PC-9 (cell line): ENCODE measurements at regions not wholly inside any gene's neighbourhood (a gene's known extent, or its start where the extent isn't known, plus 50 kb on each side); places are given as distances from the start of the nearest gene placed in this dataset.

Source experiments
- BruUV-seq: library from RNA; stranded (reverse); fragments of 400-500 nt; replicated peaks from 2 replicates; lab custom pipeline; 2021; lab: Mats Ljungman, UMichigan
- CTCF ChIA-PET: fragments of 300-600 bp; sonication (Branson Sonifier 250); formaldehyde crosslinking; loops from one replicate; lab custom pipeline; 2022; ENCODE audit warnings: antibody characterized with exemption; lab: Charles Lee
- POLR2A ChIA-PET: fragments of 300-600 bp; sonication (Branson Sonifier 250); formaldehyde crosslinking; loops from one replicate; lab custom pipeline; 2022; ENCODE audit warnings: antibody characterized with exemption; ENCODE audit not compliant: unreplicated experiment; lab: Charles Lee
- DNase-seq, 2 experiments: peaks; one replicate each; pipeline versions ENCODE4 v3.0.0 to v3.0.0-alpha.2; 2015 to 2022; ENCODE audit warnings: mixed read lengths in 1 of 2
- H2AFZ ChIP-seq: fragments of 200-600 bp; sonication (generic); 2 replicates; pipeline ENCODE4 v1.8.1; 2017; ENCODE audit warnings: antibody characterized with exemption
- H3F3A ChIP-seq: fragments of 200-600 bp; sonication (generic); 2 replicates; pipeline ENCODE4 v1.8.1; 2017; ENCODE audit warnings: antibody characterized with exemption, mild to moderate bottlenecking, low read depth; ENCODE audit not compliant: insufficient read depth
- H3K27ac ChIP-seq: fragments of 200-600 bp; sonication (generic); 2 replicates; pipeline ENCODE4 v1.6.1; 2016; ENCODE audit warnings: mixed run types
- H3K27me3 ChIP-seq: fragments of 200-600 bp; sonication (generic); 2 replicates; pipeline ENCODE4 v1.6.1; 2016; ENCODE audit warnings: low read depth, mixed run types; ENCODE audit not compliant: insufficient read depth
- H3K36me3 ChIP-seq: fragments of 200-600 bp; sonication (generic); 2 replicates; pipeline ENCODE4 v1.6.1; 2016; ENCODE audit warnings: low read depth, mixed run types
- H3K4me1 ChIP-seq: fragments of 200-600 bp; sonication (generic); replicated peaks from 2 replicates; pipeline ENCODE4 v1.6.1; 2016; ENCODE audit warnings: mixed run types; ENCODE audit not compliant: insufficient read depth
- H3K4me2 ChIP-seq: fragments of 200-600 bp; sonication (generic); 2 replicates; pipeline ENCODE4 v1.6.1; 2017; ENCODE audit warnings: mixed run types
- H3K4me3 ChIP-seq: fragments of 200-600 bp; sonication (generic); 2 replicates; pipeline ENCODE4 v1.6.1; 2016; ENCODE audit warnings: mixed run types
- H3K79me2 ChIP-seq: fragments of 200-600 bp; sonication (generic); 2 replicates; pipeline ENCODE4 v1.6.1; 2017; ENCODE audit warnings: low read depth, mixed run types
- H3K9me2 ChIP-seq: fragments of 200-600 bp; sonication (generic); 2 replicates; pipeline ENCODE4 v1.8.1; 2017; ENCODE audit warnings: mild to moderate bottlenecking; ENCODE audit not compliant: insufficient read depth
- H3K9me3 ChIP-seq: fragments of 200-600 bp; sonication (generic); 2 replicates; pipeline ENCODE4 v1.8.1; 2016; ENCODE audit warnings: low read depth; ENCODE audit not compliant: insufficient read depth
- H4K20me1 ChIP-seq: fragments of 200-600 bp; sonication (generic); 2 replicates; pipeline ENCODE4 v1.8.1; 2017; ENCODE audit not compliant: insufficient read depth
- EZH2 ChIP-seq: fragments of 200-600 bp; sonication (generic); IDR thresholded peaks from 2 replicates; pipeline ENCODE4 v1.8.0; 2017; ENCODE audit warnings: antibody characterized with exemption, low read depth
- intact Hi-C: fragments of 100-400 bp; cut with micrococcal nuclease; formaldehyde crosslinking; loops from one replicate; pipeline ENCODE4 v1.10.0; 2022; ENCODE audit not compliant: unreplicated experiment
- TF ChIP-seq, protein P1 (sequence below): fragments of 200-600 bp; sonication (generic); conservative IDR thresholded peaks from 2 replicates; pipeline ENCODE4 v1.6.1; 2017; ENCODE audit warnings: mixed run types, antibody characterized with exemption, mild to moderate bottlenecking, moderate library complexity

GRCh38 chr4:188254211-188254610, 115.0 kb downstream of the TRIML1 start:
- Histone ChIP-seq H3K27ac (no peak overlapping the region), H3K9me2 (no peaks in the 10 kb centered on the region), H3K27me3 (peaks cover 3% of the 10 kb centered on the region), H3K36me3 (no peaks in the 10 kb centered on the region), H3K79me2 (no peaks in the 10 kb centered on the region), H3K4me2 (no peak overlapping the region), H3K4me1 (no peaks in the 10 kb centered on the region), H3K4me3 (no peak overlapping the region), H2AFZ (no peak overlapping the region), H4K20me1 (no peaks in the 10 kb centered on the region), H3K9me3 (no peaks in the 10 kb centered on the region), H3F3A (no peaks in the 10 kb centered on the region)
- TF ChIP-seq, protein P1, sequence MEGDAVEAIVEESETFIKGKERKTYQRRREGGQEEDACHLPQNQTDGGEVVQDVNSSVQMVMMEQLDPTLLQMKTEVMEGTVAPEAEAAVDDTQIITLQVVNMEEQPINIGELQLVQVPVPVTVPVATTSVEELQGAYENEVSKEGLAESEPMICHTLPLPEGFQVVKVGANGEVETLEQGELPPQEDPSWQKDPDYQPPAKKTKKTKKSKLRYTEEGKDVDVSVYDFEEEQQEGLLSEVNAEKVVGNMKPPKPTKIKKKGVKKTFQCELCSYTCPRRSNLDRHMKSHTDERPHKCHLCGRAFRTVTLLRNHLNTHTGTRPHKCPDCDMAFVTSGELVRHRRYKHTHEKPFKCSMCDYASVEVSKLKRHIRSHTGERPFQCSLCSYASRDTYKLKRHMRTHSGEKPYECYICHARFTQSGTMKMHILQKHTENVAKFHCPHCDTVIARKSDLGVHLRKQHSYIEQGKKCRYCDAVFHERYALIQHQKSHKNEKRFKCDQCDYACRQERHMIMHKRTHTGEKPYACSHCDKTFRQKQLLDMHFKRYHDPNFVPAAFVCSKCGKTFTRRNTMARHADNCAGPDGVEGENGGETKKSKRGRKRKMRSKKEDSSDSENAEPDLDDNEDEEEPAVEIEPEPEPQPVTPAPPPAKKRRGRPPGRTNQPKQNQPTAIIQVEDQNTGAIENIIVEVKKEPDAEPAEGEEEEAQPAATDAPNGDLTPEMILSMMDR, result no peak
- no peak for TF ChIP-seq EZH2
- POLR2A ChIA-PET, result no interaction called here
- intact Hi-C loops, result no loop called here
- CTCF ChIA-PET, result no interaction called here
- BruUV-seq, result no TSS peak
- no peak for DNase-seq

DNA sequence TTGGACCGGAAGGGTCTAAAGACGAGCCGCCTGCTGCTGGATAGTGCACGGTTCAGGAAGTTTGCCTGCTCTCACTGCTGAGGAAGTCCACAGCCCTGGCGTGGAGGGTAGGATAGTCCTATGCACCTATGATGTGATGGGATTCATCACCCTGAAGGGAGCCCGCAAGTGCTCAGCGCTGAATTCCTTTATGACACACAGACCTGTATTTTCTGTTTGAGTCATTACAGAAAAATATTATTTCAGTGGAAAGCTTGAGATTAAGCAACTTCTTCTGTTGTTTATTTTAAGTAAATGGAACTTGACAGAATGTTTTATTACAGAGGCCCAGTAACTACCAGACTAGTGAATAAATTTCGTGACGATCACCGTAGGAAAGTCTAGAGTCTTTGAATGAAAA, 123.2 kb downstream of the TRIML1 start:
- CTCF ChIA-PET, result no interaction called here
- Histone ChIP-seq H3K36me3 (no peaks in the 10 kb centered on the region), H3K4me1 (no peaks in the 10 kb centered on the region), H3K4me3 (no peak overlapping the region), H3K4me2 (no peak overlapping the region), H3K79me2 (no peaks in the 10 kb centered on the region), H3K9me3 (no peaks in the 10 kb centered on the region), H3K27ac (no peak overlapping the region), H3K9me2 (no peaks in the 10 kb centered on the region), H4K20me1 (no peaks in the 10 kb centered on the region), H3F3A (no peaks in the 10 kb centered on the region), H3K27me3 (no peaks in the 10 kb centered on the region), H2AFZ (no peak overlapping the region)
- intact Hi-C loops, result no loop called here
- peak in 1 of 2 experiments; percentile 35 for DNase-seq
- BruUV-seq, result no TSS peak
- TF ChIP-seq, protein P1, result no peak
- TF ChIP-seq EZH2, result no peak
- POLR2A ChIA-PET, result no interaction called here

- Histone ChIP-seq H3K4me3 (no peak overlapping the region), H3K27me3 (no peaks in the 10 kb centered on the region), H3K4me2 (no peak overlapping the region), H3F3A (no peaks in the 10 kb centered on the region), H3K36me3 (no peaks in the 10 kb centered on the region), H4K20me1 (no peaks in the 10 kb centered on the region), H3K4me1 (no peaks in the 10 kb centered on the region), H3K9me2 (no peaks in the 10 kb centered on the region), H3K9me3 (no peaks in the 10 kb centered on the region), H2AFZ (no peak overlapping the region), H3K79me2 (no peaks in the 10 kb centered on the region), H3K27ac (no peak overlapping the region)
- BruUV-seq, result no TSS peak
- CTCF ChIA-PET, result no interaction called here
- TF ChIP-seq EZH2, result no peak
- TF ChIP-seq, protein P1, result no peak
- POLR2A ChIA-PET, result no interaction called here
- DNase-seq, result no peak
- intact Hi-C loops, result no loop called here
Observed at GRCh38 chr4:188263321-188263720, 124.1 kb downstream of the TRIML1 start.
